Keratinocyte (primary cell): ENCODE measurements at regions not wholly inside any gene's neighbourhood (a gene's known extent, or its start where the extent isn't known, plus 50 kb on each side); places are given as distances from the start of the nearest gene placed in this dataset.
"Not testable (repeated sequence)": the region's sequence is repeated elsewhere in the genome, so short reads cannot be mapped to it uniquely, and the experiment has no call there.

Experiments
- DNase-seq: peaks from one replicate; pipeline ENCODE4 v3.0.0-alpha.2; 2011; ENCODE audit warnings: low read depth, missing footprints, low spot score
- FAIRE-seq: peaks from 2 replicates; lab custom pipeline; 2011; peaks lifted over from hg19 to GRCh38; lab: Jason Lieb, UNC
- H2AFZ ChIP-seq: 2 replicates; pipeline ENCODE4 v1.6.0; 2012; ENCODE audit warnings: low read length, control low read depth, inconsistent platforms; ENCODE audit not compliant: control insufficient read depth
- H3K27ac ChIP-seq: 2 replicates; pipeline ENCODE4 v1.5.1; 2011; ENCODE audit warnings: low read length; ENCODE audit not compliant: control insufficient read depth, insufficient read depth
- H3K27me3 ChIP-seq: 3 replicates; pipeline ENCODE4 v1.6.0; 2011; ENCODE audit warnings: low read length; ENCODE audit not compliant: control insufficient read depth, insufficient read depth; ENCODE audit errors: extremely low read depth
- H3K36me3 ChIP-seq, 2 experiments: 2 replicates in 1 of 2; 3 replicates in 1 of 2; pipeline ENCODE4 v1.5.1; 2011; ENCODE audit warnings: low read length in 2 of 2, mild to moderate bottlenecking in 1 of 2; ENCODE audit not compliant: control insufficient read depth in 2 of 2, insufficient read depth in 2 of 2; ENCODE audit errors: extremely low read depth in 1 of 2
- H3K4me1 ChIP-seq: 3 replicates; pipeline ENCODE4 v1.5.1; 2011; ENCODE audit warnings: low read length; ENCODE audit not compliant: control insufficient read depth, insufficient read depth; ENCODE audit errors: extremely low read depth
- H3K4me2 ChIP-seq: 3 replicates; pipeline ENCODE4 v1.6.0; 2011; ENCODE audit warnings: low read depth, low read length; ENCODE audit not compliant: control insufficient read depth, insufficient read depth; ENCODE audit errors: extremely low read depth
- H3K4me3 ChIP-seq, 3 experiments: fragments of 200-600 bp in 1 of 3; sonication (generic) in 1 of 3; 2 replicates in 2 of 3; 3 replicates in 1 of 3; pipeline ENCODE4 v1.5.1; 2011 to 2016; ENCODE audit warnings: low read length in 3 of 3, mild to moderate bottlenecking in 3 of 3, control low read depth in 2 of 3, inconsistent platforms in 1 of 3, low read depth in 1 of 3, mixed read lengths in 1 of 3, mixed run types in 1 of 3, moderate library complexity in 1 of 3; ENCODE audit not compliant: control insufficient read depth in 2 of 3, insufficient read depth in 2 of 3; ENCODE audit errors: extremely low read depth in 1 of 3
- H3K79me2 ChIP-seq: 2 replicates; pipeline ENCODE4 v1.6.0; 2012; ENCODE audit warnings: low read length; ENCODE audit not compliant: control insufficient read depth, insufficient read depth
- H3K9ac ChIP-seq: 3 replicates; pipeline ENCODE4 v1.6.0; 2011; ENCODE audit warnings: low read length; ENCODE audit not compliant: control insufficient read depth, insufficient read depth; ENCODE audit errors: extremely low read depth
- H3K9me1 ChIP-seq: 3 replicates; pipeline ENCODE4 v1.6.0; 2011; ENCODE audit warnings: low read length; ENCODE audit not compliant: control insufficient read depth, insufficient read depth; ENCODE audit errors: extremely low read depth
- H3K9me3 ChIP-seq: 2 replicates; pipeline ENCODE4 v1.5.1; 2012; ENCODE audit warnings: low read depth, low read length; ENCODE audit not compliant: control insufficient read depth
- H4K20me1 ChIP-seq: 3 replicates; pipeline ENCODE4 v1.6.0; 2011; ENCODE audit warnings: low read length; ENCODE audit not compliant: control insufficient read depth, insufficient read depth; ENCODE audit errors: extremely low read depth
- CTCF ChIP-seq, 3 experiments: IDR thresholded peaks in 1 of 3; conservative IDR thresholded peaks in 1 of 3; optimal IDR thresholded peaks in 1 of 3; 2 replicates in 2 of 3; 3 replicates in 1 of 3; pipeline versions ENCODE3 to v1.5.1; 2011; ENCODE audit warnings: low read length in 3 of 3, mild to moderate bottlenecking in 3 of 3, moderate library complexity in 2 of 3, control low read depth in 1 of 3, inconsistent platforms in 1 of 3; ENCODE audit not compliant: insufficient read depth in 2 of 3; ENCODE audit errors: extremely low read depth in 1 of 3
- EZH2 ChIP-seq: IDR thresholded peaks from one replicate; pipeline ENCODE4 v1.6.1; 2012; ENCODE audit warnings: inconsistent platforms, mild to moderate bottlenecking, low read length, moderate library complexity
- dilution Hi-C: fragments of 300-500 bp; cut with MboI; formaldehyde crosslinking; loops from one replicate; pipeline ENCODE4 v1.7.0; 2020; ENCODE audit warnings: low sequenced_read_pairs; ENCODE audit not compliant: extremely low pct_ligation_motif_present

GRCh38 chr4:114148372-114149070 is 169.1 kb upstream of the ARSJ start:
- H3K27ac ChIP-seq, DNase-seq, H3K4me1 ChIP-seq, H3K79me2 ChIP-seq, H3K4me3 ChIP-seq, H2AFZ ChIP-seq, dilution Hi-C loops, H3K36me3 ChIP-seq, H4K20me1 ChIP-seq, H3K9ac ChIP-seq, H3K27me3 ChIP-seq, FAIRE-seq, H3K4me2 ChIP-seq, H3K9me3 ChIP-seq, H3K9me1 ChIP-seq: not testable (repeated sequence)

GRCh38 chr4:114156371-114156770 is 176.9 kb upstream of the ARSJ start:
- FAIRE-seq = no peak
- dilution Hi-C loops = no loop called here

More at GRCh38 chr4:114156371-114156770, 176.9 kb upstream of the ARSJ start:
- Histone ChIP-seq H3K4me2 (no peak overlapping the region), H3K36me3 (no peaks in the 10 kb centered on the region), H2AFZ (no peak overlapping the region), H3K4me3 (no peak overlapping the region), H3K27ac (no peak overlapping the region), H3K9ac (no peak overlapping the region), H3K79me2 (no peaks in the 10 kb centered on the region), H3K4me1 (no peaks in the 10 kb centered on the region), H4K20me1 (no peaks in the 10 kb centered on the region), H3K9me1 (no peaks in the 10 kb centered on the region), H3K27me3 (no peaks in the 10 kb centered on the region), H3K9me3 (no peaks in the 10 kb centered on the region)
- DNase-seq = no peak
- TF ChIP-seq EZH2 (no peak), CTCF (optimal IDR thresholded peaks at IDR 0.05 in 1 of 3, IDR thresholded peaks at IDR 0.05 in 1 of 3, conservative IDR thresholded peaks at IDR 0.05 in 1 of 3; ENCODE audit: extremely low read depth in 1 of 3, insufficient read depth in 2 of 3, low read length in 3 of 3) (no peak)
